ENCODE measurements at regions not wholly inside any gene's neighbourhood (a gene's known extent, or its start where the extent isn't known, plus 50 kb on each side); places are given as distances from the start of the nearest gene placed in this dataset.

GRCh38 chr3:187950671-187951070, 203.3 kb upstream of the LPP start:
- no peak for DNase-seq (ENCODE audit: low spot score)
- FAIRE-seq = no peak

GRCh38 chr3:187951452-187952190, 202.3 kb upstream of the LPP start:
- FAIRE-seq (no peak), DNase-seq (ENCODE audit: low spot score) (no peak)

GRCh38 chr3:187952849-187953248, 201.1 kb upstream of the LPP start:
- no peak for FAIRE-seq
- no peak for DNase-seq (ENCODE audit: low spot score)

- FAIRE-seq = no peak
- DNase-seq (ENCODE audit: low spot score) = no peak
Measured at GRCh38 chr3:187954516-187954872, 199.5 kb upstream of the LPP start.

GRCh38 chr3:187954873-187955586, 198.9 kb upstream of the LPP start:
- DNase-seq (ENCODE audit: low spot score) (no peak), FAIRE-seq (no peak)

- FAIRE-seq (no peak), DNase-seq (ENCODE audit: low spot score) (no peak)
Measured at GRCh38 chr3:187955587-187955952, 198.4 kb upstream of the LPP start.

GRCh38 chr3:187957165-187957581, 196.8 kb upstream of the LPP start:
- no peak for FAIRE-seq

GRCh38 chr3:187957582-187957981, 196.4 kb upstream of the LPP start:
- no peak for FAIRE-seq

More at GRCh38 chr3:187957165-187957581, 196.8 kb upstream of the LPP start:
- no peak for DNase-seq (ENCODE audit: low spot score)

GRCh38 chr3:187958432-187959003, 195.4 kb upstream of the LPP start:
- FAIRE-seq = no peak

More at GRCh38 chr3:187957582-187957981, 196.4 kb upstream of the LPP start:
- no peak for DNase-seq (ENCODE audit: low spot score)

GRCh38 chr3:187960820-187961219, 193.1 kb upstream of the LPP start:
- no peak for DNase-seq (ENCODE audit: low spot score)
- no peak for FAIRE-seq

More at GRCh38 chr3:187958432-187959003, 195.4 kb upstream of the LPP start:
- DNase-seq (ENCODE audit: low spot score) = no peak

GRCh38 chr3:187961366-187961765, 192.6 kb upstream of the LPP start:
- DNase-seq (ENCODE audit: low spot score) (no peak), FAIRE-seq (no peak)

- DNase-seq (ENCODE audit: low spot score) (no peak), FAIRE-seq (no peak)
Measured at GRCh38 chr3:187963003-187963676, 190.8 kb upstream of the LPP start.

- DNase-seq (ENCODE audit: low spot score) (no peak), FAIRE-seq (no peak)
Measured at GRCh38 chr3:187963677-187964385, 190.1 kb upstream of the LPP start.

GRCh38 chr3:187964760-187965159, 189.2 kb upstream of the LPP start:
- DNase-seq (ENCODE audit: low spot score) (no peak), FAIRE-seq (no peak)

- no peak for DNase-seq (ENCODE audit: low spot score)
- no peak for FAIRE-seq
Measured at GRCh38 chr3:187966096-187966495, 187.9 kb upstream of the LPP start.

- DNase-seq (ENCODE audit: low spot score) (no peak), FAIRE-seq (no peak)
Measured at GRCh38 chr3:187966636-187967406, 187.1 kb upstream of the LPP start.

- no peak for DNase-seq (ENCODE audit: low spot score)
- FAIRE-seq = no peak
Measured at GRCh38 chr3:187967993-187968392, 186.0 kb upstream of the LPP start.

GRCh38 chr3:187968883-187969580, 184.9 kb upstream of the LPP start:
- DNase-seq (ENCODE audit: low spot score) = no peak
- no peak for FAIRE-seq

- DNase-seq (ENCODE audit: low spot score) (no peak), FAIRE-seq (no peak)
Measured at GRCh38 chr3:187969581-187969950, 184.4 kb upstream of the LPP start.

- no peak for FAIRE-seq
- DNase-seq (ENCODE audit: low spot score) = no peak
Measured at GRCh38 chr3:187970106-187970505, 183.9 kb upstream of the LPP start.

Data from urothelium cell line (cell line).